Transverse colon (tissue), 4 donors: ENCODE measurements at regions not wholly inside any gene's neighbourhood (a gene's known extent, or its start where the extent isn't known, plus 50 kb on each side); places are given as distances from the start of the nearest gene placed in this dataset.

Experiments used
- DNase-seq: peaks from one replicate; pipeline ENCODE4 v3.0.0-alpha.2; 2019
- H3K27ac ChIP-seq, 4 donors: fragments of 200-600 bp; sonication (generic); 2 replicates each; pipeline ENCODE4 v1.5.1; 2016 to 2018; ENCODE audit warnings: inconsistent platforms in 4 of 4
- H3K27me3 ChIP-seq: fragments of 200-600 bp; sonication (generic); 2 replicates; pipeline ENCODE4 v1.5.1; 2017; ENCODE audit warnings: inconsistent platforms
- H3K36me3 ChIP-seq, 4 donors: fragments of 200-600 bp; sonication (generic); 2 replicates each; pipeline ENCODE4 v1.5.1; 2017 to 2019; ENCODE audit warnings: inconsistent platforms in 4 of 4
- H3K4me1 ChIP-seq, 4 donors: fragments of 200-600 bp; sonication (generic); 2 replicates each; pipeline ENCODE4 v1.5.1; 2017 to 2020; ENCODE audit warnings: inconsistent platforms in 4 of 4
- H3K4me3 ChIP-seq, 4 donors: fragments of 200-600 bp; sonication (generic); 1 replicate in 1 of 4; 2 replicates in 3 of 4; pipeline versions ENCODE4 v1.5.1 to v1.6.1; 2017 to 2019; ENCODE audit warnings: inconsistent platforms in 4 of 4
- H3K9me3 ChIP-seq, 2 donors: fragments of 200-600 bp; sonication (generic); 2 replicates each; pipeline ENCODE4 v1.5.1; 2017 to 2019; ENCODE audit warnings: inconsistent platforms in 2 of 2
- CTCF ChIP-seq, 5 experiments: fragments of 200-600 bp in 3 of 5; fragments of 450-650 bp in 2 of 5; sonication (generic) in 3 of 5; IDR thresholded peaks; 1 replicate in 2 of 5; 2 replicates in 3 of 5; pipeline ENCODE4 v1.5.1; 2016 to 2017; ENCODE audit warnings: antibody characterized with exemption in 5 of 5, inconsistent platforms in 3 of 5, mild to moderate bottlenecking in 2 of 5, moderate library complexity in 1 of 5
- EP300 ChIP-seq: sonication (generic); formaldehyde crosslinking; IDR thresholded peaks from one replicate; pipeline ENCODE4 v1.6.1; 2017; ENCODE audit warnings: antibody characterized with exemption, low read depth
- POLR2A ChIP-seq: fragments of 450-650 bp; IDR thresholded peaks from one replicate; pipeline ENCODE4 v1.6.1; 2016; ENCODE audit warnings: antibody characterized with exemption, mild to moderate bottlenecking, moderate library complexity
- POLR2AphosphoS5 ChIP-seq, 3 donors: sonication (generic); formaldehyde crosslinking; IDR thresholded peaks; one replicate each; pipeline ENCODE4 v1.6.1; 2016; ENCODE audit warnings: antibody characterized with exemption in 3 of 3
- WGBS, 2 donors: methylation state at CpG; one replicate each; pipeline ENCODE4 v1.1.5; 2018; ENCODE audit warnings: low coverage in 1 of 2; 5-methylcytosine and 5-hydroxymethylcytosine counted together
- in situ Hi-C, 4 donors: fragments of 200-750 bp; cut with MboI; loops; one replicate each; pipeline versions ENCODE4 v1.15.0 to v1.15.1; 2017; ENCODE audit warnings: low sequenced_read_pairs in 3 of 4, low pct_ligation_motif_present in 1 of 4, low pct_unique_long_range_greater_than_20kb in 1 of 4
- intact Hi-C: fragments of 100-400 bp; cut with DNase I; formaldehyde crosslinking; loops from one replicate; pipeline ENCODE4 v1.15.1; 2023; ENCODE audit warnings: low total_unique reads

GRCh38 chr13:93060144-93060543, 166.5 kb upstream of the GPC6 start:
- H3K27ac ChIP-seq = no peak overlapping the region
- no peaks in the 10 kb centered on the region for H3K27me3 ChIP-seq
- DNase-seq = no peak
- H3K4me1 ChIP-seq = no peaks in the 10 kb centered on the region
- intact Hi-C loops = no loop called here
- TF ChIP-seq CTCF (IDR thresholded peaks at IDR 0.05) (no peak), POLR2A (no peak), EP300 (no peak), POLR2AphosphoS5 (IDR thresholded peaks at IDR 0.05) (no peak)
- WGBS, 2 donors = 78 to 93% methylated on average over 5 of the region's 5 CpGs
- in situ Hi-C loops = no loop called here
- H3K4me3 ChIP-seq = no peak overlapping the region
- no peaks in the 10 kb centered on the region for H3K9me3 ChIP-seq
- no peaks in the 10 kb centered on the region for H3K36me3 ChIP-seq

GRCh38 chr13:93066187-93066586, 160.4 kb upstream of the GPC6 start:
- H3K27me3 ChIP-seq = no peaks in the 10 kb centered on the region
- no peak overlapping the region for H3K4me3 ChIP-seq
- in situ Hi-C loops (no loop called here), intact Hi-C loops (no loop called here)
- DNase-seq = no peak
- no peak overlapping the region for H3K27ac ChIP-seq
- H3K9me3 ChIP-seq = no peaks in the 10 kb centered on the region
- H3K4me1 ChIP-seq = no peaks in the 10 kb centered on the region
- no peaks in the 10 kb centered on the region for H3K36me3 ChIP-seq
- TF ChIP-seq POLR2A = no peak
- no peak for TF ChIP-seq EP300
- TF ChIP-seq CTCF (IDR thresholded peaks at IDR 0.05) = no peak
- 83 to 84% methylated on average over 3 to 4 of the region's 4 CpGs for WGBS, 2 donors

GRCh38 chr13:93079294-93079693, 147.3 kb upstream of the GPC6 start:
- intact Hi-C loops = no loop called here
- no peak for TF ChIP-seq EP300
- TF ChIP-seq CTCF (IDR thresholded peaks at IDR 0.05) = no peak
- no peak for TF ChIP-seq POLR2AphosphoS5 (IDR thresholded peaks at IDR 0.05)
- TF ChIP-seq POLR2A = no peak

GRCh38 chr13:93080166-93080565, 146.4 kb upstream of the GPC6 start:
- Histone ChIP-seq H3K27me3 (no peaks in the 10 kb centered on the region), H3K9me3 (no peaks in the 10 kb centered on the region), H3K4me3 (no peak overlapping the region), H3K36me3 (no peaks in the 10 kb centered on the region), H3K4me1 (no peaks in the 10 kb centered on the region), H3K27ac (no peak overlapping the region)
- DNase-seq = no peak
- in situ Hi-C loops (no loop called here), intact Hi-C loops (no loop called here)
- 67 to 78% methylated on average over 4 of the region's 4 CpGs for WGBS, 2 donors
- no peak for TF ChIP-seq CTCF (IDR thresholded peaks at IDR 0.05)
- no peak for TF ChIP-seq POLR2AphosphoS5 (IDR thresholded peaks at IDR 0.05)
- TF ChIP-seq EP300 = no peak
- no peak for TF ChIP-seq POLR2A

More at GRCh38 chr13:93079294-93079693, 147.3 kb upstream of the GPC6 start:
- H3K4me3 ChIP-seq = no peak overlapping the region
- no peaks in the 10 kb centered on the region for H3K9me3 ChIP-seq
- DNase-seq = no peak
- no peaks in the 10 kb centered on the region for H3K36me3 ChIP-seq
- WGBS, 2 donors = 60 to 67% methylated on average over 1 of the region's 1 CpG
- H3K27ac ChIP-seq = no peak overlapping the region
- in situ Hi-C loops = no loop called here
- no peaks in the 10 kb centered on the region for H3K27me3 ChIP-seq
- H3K4me1 ChIP-seq = no peaks in the 10 kb centered on the region
